Fibroblast of skin of left biceps (primary cell): ENCODE measurements at regions not wholly inside any gene's neighbourhood (a gene's known extent, or its start where the extent isn't known, plus 50 kb on each side); places are given as distances from the start of the nearest gene placed in this dataset.

ENCODE experiments used
- DNase-seq, 2 experiments: peaks; one replicate each; pipeline ENCODE4 v3.0.0-alpha.2; 2013; ENCODE audit warnings: low read depth in 2 of 2

GRCh38 chr3:153072382-153072781, 89.6 kb upstream of the RAP2B start:
- DNase-seq, result no peak

- no peak for DNase-seq
Observed at GRCh38 chr3:153072856-153073255, 89.2 kb upstream of the RAP2B start.

DNA sequence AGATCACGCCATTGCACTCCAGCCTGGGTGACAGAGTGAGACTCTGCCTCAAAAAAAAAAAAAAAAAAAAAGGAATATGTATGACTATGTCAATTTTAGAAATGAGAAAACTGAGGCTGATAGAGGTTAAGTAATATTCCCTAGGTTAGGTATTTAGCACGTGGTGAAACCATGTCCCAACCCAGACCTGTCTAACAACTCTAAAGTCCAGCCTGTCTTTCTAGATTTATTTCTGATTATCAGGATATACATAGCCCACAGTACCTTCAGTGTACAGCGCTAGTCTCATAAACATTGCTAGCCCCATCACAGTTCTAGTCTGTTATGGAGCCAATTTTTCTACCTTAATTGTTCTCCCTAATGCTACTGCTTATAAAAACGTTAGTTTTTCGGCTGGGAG, 88.4 kb upstream of the RAP2B start:
- DNase-seq, result no peak

DNA sequence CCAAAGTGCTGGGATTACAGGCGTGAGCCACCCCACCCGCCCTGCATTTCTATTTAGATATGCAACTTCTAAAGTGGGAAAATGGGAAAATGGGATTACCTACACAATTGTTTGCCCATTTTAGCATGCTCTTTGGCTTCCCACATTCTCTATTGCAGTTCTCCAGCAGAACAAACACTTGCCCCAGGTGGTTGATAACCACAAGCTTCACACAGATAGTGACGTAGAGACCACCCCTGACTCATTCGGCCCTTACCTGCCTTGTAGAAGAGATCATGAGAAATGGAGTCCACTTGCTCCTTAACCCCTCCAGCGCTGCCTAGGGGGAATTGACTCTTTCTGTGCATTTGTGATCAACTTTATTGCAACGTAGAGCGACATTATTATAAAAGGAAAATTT, 83.2 kb upstream of the RAP2B start:
- no peak for DNase-seq

DNA sequence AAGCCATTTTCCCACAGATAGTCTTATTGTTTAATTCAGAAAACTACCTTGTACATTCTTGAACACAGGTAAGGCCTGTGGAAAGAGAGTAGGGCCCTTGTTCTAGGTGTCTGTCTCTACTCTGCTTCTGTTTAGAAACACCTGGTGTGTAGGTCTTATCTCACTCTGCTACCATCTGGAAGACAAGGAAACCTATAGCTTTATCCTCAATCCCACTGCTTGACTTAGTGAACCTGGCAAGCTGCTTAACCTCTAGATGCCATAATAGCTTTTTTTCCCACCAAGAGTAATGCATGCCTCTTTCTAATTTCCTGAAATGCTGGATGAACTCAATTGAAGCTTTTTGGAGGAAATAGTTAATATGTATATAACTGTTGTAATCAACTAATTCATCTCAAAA, 82.6 kb upstream of the RAP2B start:
- no peak for DNase-seq

DNA sequence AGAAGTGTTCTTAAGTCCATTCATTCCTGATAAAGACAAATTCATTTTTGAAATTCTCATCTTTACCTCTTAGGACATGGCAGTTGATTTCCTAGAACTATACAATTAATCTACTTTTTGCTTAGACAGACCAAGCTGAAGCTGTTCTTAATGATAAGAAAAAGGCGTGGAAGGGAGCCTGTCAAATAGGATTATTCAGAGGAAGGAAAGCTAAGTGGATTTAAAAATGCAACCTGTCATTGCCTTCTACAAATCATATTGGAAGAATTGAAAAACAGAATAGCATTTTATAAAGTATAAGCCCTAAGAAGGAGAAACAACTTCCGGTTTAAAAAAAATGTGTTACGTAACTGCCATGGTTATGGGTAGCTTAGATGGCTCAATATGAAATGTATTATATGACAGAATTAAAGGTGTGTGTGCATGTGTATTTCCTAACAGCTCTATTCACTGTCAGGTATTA, 81.2 kb upstream of the RAP2B start:
- no peak for DNase-seq

DNA sequence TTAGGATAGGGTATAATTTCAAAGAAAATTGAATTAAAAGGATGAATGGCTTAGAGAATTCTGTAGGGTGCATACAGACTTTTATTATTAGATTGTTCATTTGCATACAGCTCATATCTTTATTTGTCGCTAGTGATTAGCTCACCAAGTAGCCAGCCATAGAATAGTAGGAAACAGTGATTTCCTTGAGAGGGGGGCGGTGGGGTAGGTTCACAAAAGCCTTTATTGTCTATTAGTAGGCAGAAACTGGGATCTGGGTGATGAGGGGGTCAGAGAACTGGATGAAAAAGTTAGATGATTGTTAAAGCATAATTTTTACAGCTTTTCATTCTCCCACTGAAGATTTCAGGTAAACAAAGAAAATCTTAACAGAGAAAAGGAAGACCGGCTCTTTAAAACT, 77.6 kb upstream of the RAP2B start:
- no peak for DNase-seq

GRCh38 chr3:153087595-153088566, 74.1 kb upstream of the RAP2B start:
- DNase-seq, result peak; percentile 82 to 85

- DNase-seq, result no peak
Observed at GRCh38 chr3:153089620-153090019, 72.4 kb upstream of the RAP2B start.

GRCh38 chr3:153090973-153091372, 71.1 kb upstream of the RAP2B start:
- DNase-seq, result no peak

DNA sequence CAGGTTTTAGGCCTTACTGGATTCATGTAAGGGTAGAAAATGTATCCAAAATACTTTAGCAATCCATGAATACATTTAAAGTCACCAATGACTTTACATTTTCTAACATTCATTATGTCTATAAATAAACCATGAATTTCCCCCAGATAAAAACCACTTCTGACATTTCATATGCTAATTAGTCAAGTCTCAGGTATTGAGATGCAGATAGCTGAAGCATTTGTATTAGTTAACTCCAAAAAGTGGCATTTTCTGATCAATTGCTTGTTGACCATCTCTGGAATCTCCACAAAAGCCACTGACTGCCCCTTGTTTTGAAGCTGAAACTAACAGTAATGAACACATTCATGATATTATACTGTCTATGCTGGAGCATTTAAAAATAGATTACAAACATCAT, 68.4 kb upstream of the RAP2B start:
- no peak for DNase-seq

DNA sequence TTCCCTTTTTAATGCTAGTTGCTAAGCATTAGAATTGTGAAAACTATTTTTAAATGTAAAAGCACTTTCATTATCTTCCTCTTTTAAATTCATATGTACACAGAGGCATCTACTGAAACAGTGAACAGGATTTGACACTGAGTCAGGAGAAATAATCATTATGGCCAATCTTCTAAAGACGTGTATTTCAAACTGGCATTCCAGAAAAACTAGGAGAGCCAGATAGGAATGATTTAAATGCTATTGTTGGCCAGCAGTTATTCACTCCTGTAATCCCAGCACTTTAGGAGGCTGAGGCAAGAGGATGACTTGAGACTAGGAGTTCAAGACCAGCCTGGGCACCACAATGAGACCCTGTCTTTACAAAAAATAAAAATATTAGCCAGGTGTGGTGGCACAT, 67.6 kb upstream of the RAP2B start:
- no peak for DNase-seq

GRCh38 chr3:153095441-153095840, 66.6 kb upstream of the RAP2B start:
- no peak for DNase-seq

DNA sequence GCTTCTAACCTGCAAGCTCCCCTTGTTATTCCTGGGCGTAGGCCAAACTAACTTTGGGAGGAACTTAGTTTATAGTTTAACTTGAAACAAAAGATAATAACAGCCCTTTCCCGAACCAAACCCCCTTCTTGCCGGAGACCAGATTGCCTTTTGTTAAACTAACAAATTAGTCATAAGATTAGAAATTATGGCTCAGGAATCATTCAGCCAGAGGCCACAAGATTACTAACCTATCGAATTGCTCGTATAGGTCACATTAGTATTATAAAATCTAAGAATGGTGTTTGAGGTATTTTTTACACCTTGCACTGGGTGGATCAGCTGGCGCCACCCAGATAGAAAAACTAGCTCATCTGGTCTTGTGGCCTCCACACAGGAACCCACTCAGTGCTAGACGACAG, 65.3 kb upstream of the RAP2B start:
- DNase-seq, result no peak

DNA sequence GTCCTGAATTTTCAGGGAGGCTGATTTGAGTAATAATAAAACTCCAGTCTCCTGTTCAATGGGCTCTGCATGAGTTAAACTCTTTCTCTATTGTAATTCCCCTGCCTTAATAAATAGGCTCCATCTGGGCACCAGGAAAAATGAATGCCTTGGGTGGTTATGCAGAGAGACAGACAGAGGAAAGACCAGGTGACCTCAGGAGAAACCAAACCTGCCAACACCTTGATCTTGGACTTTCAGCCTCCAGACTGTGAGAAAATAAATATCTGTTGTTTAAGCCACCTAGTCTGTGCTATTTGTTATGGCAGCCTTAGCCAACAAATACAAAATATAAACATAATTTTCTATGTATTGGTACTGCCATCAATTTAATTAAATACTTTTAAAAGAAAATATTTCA, 64.8 kb upstream of the RAP2B start:
- DNase-seq, result no peak

DNA sequence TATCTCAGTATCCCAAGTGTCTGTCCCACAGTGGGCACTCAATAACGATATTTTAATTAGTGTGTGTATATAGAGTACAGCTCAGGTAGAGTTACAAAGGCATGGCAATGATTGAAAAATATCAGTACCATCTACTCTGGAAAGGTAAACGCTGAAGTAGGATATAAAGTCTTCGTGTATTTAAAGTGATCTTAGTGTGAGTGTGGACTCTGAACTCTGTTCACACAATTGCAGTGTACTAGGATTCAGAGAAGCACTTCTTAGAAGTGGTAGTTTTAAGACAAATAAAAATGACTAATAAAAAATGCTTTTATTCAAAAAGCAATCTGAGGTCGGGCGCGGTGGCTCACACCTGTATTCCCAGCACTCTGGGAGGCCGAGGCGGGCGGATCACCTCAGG, 62.9 kb upstream of the RAP2B start:
- DNase-seq, result no peak

GRCh38 chr3:153103406-153103945, 58.5 kb upstream of the RAP2B start:
- DNase-seq, result no peak

DNA sequence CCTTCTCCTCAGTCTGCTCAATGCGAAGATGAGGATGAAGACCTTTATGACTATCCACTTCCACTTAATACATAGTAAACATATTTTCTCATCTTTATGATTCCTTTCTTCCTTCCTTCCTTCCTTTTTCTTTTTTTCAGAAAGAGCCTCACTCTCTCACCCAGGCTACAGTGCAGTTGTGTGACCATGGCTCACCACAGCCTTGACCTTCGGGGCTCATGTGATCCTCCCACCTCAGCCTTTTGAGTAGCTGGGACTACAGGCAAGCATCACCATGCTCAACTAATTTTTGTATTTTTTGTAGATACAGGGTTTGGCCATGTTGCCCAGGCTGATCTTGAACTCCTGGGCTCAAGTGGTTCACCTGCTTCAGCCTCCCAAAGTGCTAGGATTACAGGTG, 52.0 kb upstream of the RAP2B start:
- DNase-seq, result no peak

DNA sequence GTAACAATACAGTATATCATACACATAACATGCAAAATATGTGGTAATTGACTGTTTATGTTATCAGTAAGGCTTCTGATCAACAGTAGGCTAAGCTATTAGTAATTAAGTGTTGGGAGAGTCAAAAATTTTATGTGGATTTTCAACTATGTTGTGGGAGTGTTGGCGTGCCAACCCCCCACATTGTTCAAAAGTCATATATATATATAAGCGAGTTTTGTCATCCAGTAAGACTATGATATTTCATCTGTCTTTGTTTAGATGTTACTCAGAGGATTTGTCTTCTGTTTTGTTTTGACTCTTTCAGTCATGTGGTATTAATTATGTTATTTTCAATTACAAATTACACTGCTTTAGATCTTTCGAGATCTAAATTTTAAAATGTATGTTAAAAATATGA, 51.0 kb upstream of the RAP2B start:
- peak; percentile 38 to 40 for DNase-seq
